A673 (cell line): ENCODE measurements at regions not wholly inside any gene's neighbourhood (a gene's known extent, or its start where the extent isn't known, plus 50 kb on each side); places are given as distances from the start of the nearest gene placed in this dataset.

Experiments
- BruUV-seq: library from RNA; stranded (reverse); fragments of 400-500 nt; replicated peaks from 2 replicates; lab custom pipeline; 2021; lab: Mats Ljungman, UMichigan
- CTCF ChIA-PET: fragments of 300-600 bp; sonication (Branson Sonifier 250); formaldehyde crosslinking; loops from one replicate; lab custom pipeline; 2022; ENCODE audit warnings: antibody characterized with exemption; lab: Charles Lee
- POLR2A ChIA-PET: fragments of 300-600 bp; sonication (Branson Sonifier 250); formaldehyde crosslinking; loops from one replicate; lab custom pipeline; 2022; ENCODE audit warnings: antibody characterized with exemption; ENCODE audit not compliant: low non-redundant PET; lab: Charles Lee
- DNase-seq: peaks from one replicate; pipeline ENCODE4 v3.0.0-alpha.2; 2015; ENCODE audit warnings: low spot score
- H3K27ac ChIP-seq: fragments of 200-600 bp; sonication (generic); 2 replicates; pipeline ENCODE4 v1.5.1; 2016; ENCODE audit warnings: mixed run types, low read depth, mild to moderate bottlenecking, mixed read lengths, antibody characterized with exemption, low read length; ENCODE audit not compliant: poor library complexity, severe bottlenecking
- H3K27me3 ChIP-seq: fragments of 200-600 bp; sonication (generic); replicated peaks from 2 replicates; pipeline ENCODE4 v1.6.1; 2017; ENCODE audit warnings: mixed run types, low read depth, mild to moderate bottlenecking, mixed read lengths, antibody characterized with exemption, low read length; ENCODE audit not compliant: insufficient read depth, poor library complexity
- H3K36me3 ChIP-seq: fragments of 200-600 bp; sonication (generic); 2 replicates; pipeline ENCODE4 v1.6.1; 2016; ENCODE audit warnings: mixed run types, mild to moderate bottlenecking, mixed read lengths, antibody characterized with exemption, low read length; ENCODE audit not compliant: insufficient read depth, poor library complexity, severe bottlenecking
- H3K4me1 ChIP-seq: fragments of 200-600 bp; sonication (generic); 2 replicates; pipeline ENCODE4 v1.6.1; 2017; ENCODE audit warnings: mixed run types, mild to moderate bottlenecking, mixed read lengths, antibody characterized with exemption, low read length; ENCODE audit not compliant: insufficient read depth, poor library complexity, severe bottlenecking
- H3K4me3 ChIP-seq: fragments of 200-600 bp; sonication (generic); 2 replicates; pipeline ENCODE4 v1.5.1; 2016; ENCODE audit warnings: low read depth, mixed run types, mild to moderate bottlenecking, mixed read lengths, low read length; ENCODE audit not compliant: poor library complexity, severe bottlenecking
- H3K9me3 ChIP-seq: fragments of 200-600 bp; sonication (generic); 2 replicates; pipeline ENCODE4 v1.6.1; 2016; ENCODE audit warnings: mixed run types, low read depth, mild to moderate bottlenecking, mixed read lengths, antibody characterized with exemption, low read length; ENCODE audit not compliant: poor library complexity, severe bottlenecking
- CTCF ChIP-seq: fragments of 300-800, 200-600 bp; sonication (generic); conservative IDR thresholded peaks from 2 replicates; pipeline ENCODE4 v1.5.1; 2017; ENCODE audit warnings: low read depth, mild to moderate bottlenecking, antibody characterized with exemption, low read length, moderate library complexity, mixed read lengths
- EZH2 ChIP-seq: fragments of 200-600 bp; sonication (generic); IDR thresholded peaks from 2 replicates; pipeline ENCODE4 v1.6.1; 2017; ENCODE audit warnings: borderline replicate concordance, low read depth, mild to moderate bottlenecking, mixed read lengths, antibody characterized with exemption, low read length; ENCODE audit not compliant: poor library complexity, severe bottlenecking
- intact Hi-C: fragments of 100-400 bp; cut with micrococcal nuclease; formaldehyde crosslinking; loops from one replicate; pipeline ENCODE4 v1.10.0; 2022; ENCODE audit not compliant: unreplicated experiment

- Histone ChIP-seq H3K9me3 (no peaks in the 10 kb centered on the region), H3K27me3 (no peaks in the 10 kb centered on the region), H3K4me1 (peaks cover 26% of the 10 kb centered on the region), H3K36me3 (no peaks in the 10 kb centered on the region), H3K27ac (no peak overlapping the region), H3K4me3 (no peak overlapping the region)
- no TSS peak for BruUV-seq
- no peak for TF ChIP-seq CTCF
- no peak for TF ChIP-seq EZH2
- intact Hi-C loops = no loop called here
- ChIA-PET POLR2A (interaction anchor here (0.5 kb wide), 1 partner anchor 84 kb away, joined by 7 read pairs; no protein-coding TSS in a partner anchor), CTCF (no interaction called here)
- DNase-seq = no peak
These were observed 366.1 kb downstream of the MAFB start for GRCh38 chr20:40322941-40323340.

- BruUV-seq = no TSS peak
- Histone ChIP-seq H3K27me3 (no peaks in the 10 kb centered on the region), H3K4me3 (no peak overlapping the region), H3K27ac (no peak overlapping the region), H3K9me3 (no peaks in the 10 kb centered on the region), H3K4me1 (peaks cover 32% of the 10 kb centered on the region), H3K36me3 (no peaks in the 10 kb centered on the region)
- TF ChIP-seq CTCF (no peak), EZH2 (no peak)
- CTCF ChIA-PET = no interaction called here
- intact Hi-C loops = no loop called here
- POLR2A ChIA-PET = no interaction called here
- DNase-seq = no peak
These were observed 368.5 kb downstream of the MAFB start for GRCh38 chr20:40320517-40321011.

GRCh38 chr20:40319741-40320516 is 369.1 kb downstream of the MAFB start:
- DNase-seq = peak; percentile 20
- TF ChIP-seq CTCF = no peak
- TF ChIP-seq EZH2 = no peak
- no peak overlapping the region for H3K27ac ChIP-seq
- no peaks in the 10 kb centered on the region for H3K9me3 ChIP-seq
- ChIA-PET CTCF (no interaction called here), POLR2A (no interaction called here)
- peaks cover 32% of the 10 kb centered on the region for H3K4me1 ChIP-seq
- H3K27me3 ChIP-seq = no peaks in the 10 kb centered on the region
- no TSS peak for BruUV-seq
- no peak overlapping the region for H3K4me3 ChIP-seq
- H3K36me3 ChIP-seq = no peaks in the 10 kb centered on the region
- intact Hi-C loops = no loop called here
